MM.1S (cell line): ENCODE measurements at regions not wholly inside any gene's neighbourhood (a gene's known extent, or its start where the extent isn't known, plus 50 kb on each side); places are given as distances from the start of the nearest gene placed in this dataset.

Experiments used
- EZH2 ChIP-seq: fragments of 300-600 bp; sonication (generic); optimal IDR thresholded peaks from 2 replicates; pipeline ENCODE3; 2017; ENCODE audit warnings: low read depth, mild to moderate bottlenecking, antibody characterized with exemption, low read length, mixed read lengths
- TF ChIP-seq, protein P1 (sequence below): fragments of 300-600 bp; sonication (generic); IDR thresholded peaks from 2 replicates; pipeline ENCODE4 v1.5.1; 2016; ENCODE audit warnings: antibody characterized with exemption, low read length, mixed read lengths

- TF ChIP-seq, protein P1, sequence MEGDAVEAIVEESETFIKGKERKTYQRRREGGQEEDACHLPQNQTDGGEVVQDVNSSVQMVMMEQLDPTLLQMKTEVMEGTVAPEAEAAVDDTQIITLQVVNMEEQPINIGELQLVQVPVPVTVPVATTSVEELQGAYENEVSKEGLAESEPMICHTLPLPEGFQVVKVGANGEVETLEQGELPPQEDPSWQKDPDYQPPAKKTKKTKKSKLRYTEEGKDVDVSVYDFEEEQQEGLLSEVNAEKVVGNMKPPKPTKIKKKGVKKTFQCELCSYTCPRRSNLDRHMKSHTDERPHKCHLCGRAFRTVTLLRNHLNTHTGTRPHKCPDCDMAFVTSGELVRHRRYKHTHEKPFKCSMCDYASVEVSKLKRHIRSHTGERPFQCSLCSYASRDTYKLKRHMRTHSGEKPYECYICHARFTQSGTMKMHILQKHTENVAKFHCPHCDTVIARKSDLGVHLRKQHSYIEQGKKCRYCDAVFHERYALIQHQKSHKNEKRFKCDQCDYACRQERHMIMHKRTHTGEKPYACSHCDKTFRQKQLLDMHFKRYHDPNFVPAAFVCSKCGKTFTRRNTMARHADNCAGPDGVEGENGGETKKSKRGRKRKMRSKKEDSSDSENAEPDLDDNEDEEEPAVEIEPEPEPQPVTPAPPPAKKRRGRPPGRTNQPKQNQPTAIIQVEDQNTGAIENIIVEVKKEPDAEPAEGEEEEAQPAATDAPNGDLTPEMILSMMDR: no peak
- TF ChIP-seq EZH2: no peak
These were observed 1025.7 kb downstream of the GRM8 start for GRCh38 chr7:126227055-126227454.
